Fibroblast of the conjunctiva (primary cell): ENCODE measurements at regions not wholly inside any gene's neighbourhood (a gene's known extent, or its start where the extent isn't known, plus 50 kb on each side); places are given as distances from the start of the nearest gene placed in this dataset.

ENCODE experiments used
- DNase-seq: peaks from one replicate; pipeline ENCODE4 v3.0.0-alpha.2; 2010; ENCODE audit warnings: low read depth

DNA sequence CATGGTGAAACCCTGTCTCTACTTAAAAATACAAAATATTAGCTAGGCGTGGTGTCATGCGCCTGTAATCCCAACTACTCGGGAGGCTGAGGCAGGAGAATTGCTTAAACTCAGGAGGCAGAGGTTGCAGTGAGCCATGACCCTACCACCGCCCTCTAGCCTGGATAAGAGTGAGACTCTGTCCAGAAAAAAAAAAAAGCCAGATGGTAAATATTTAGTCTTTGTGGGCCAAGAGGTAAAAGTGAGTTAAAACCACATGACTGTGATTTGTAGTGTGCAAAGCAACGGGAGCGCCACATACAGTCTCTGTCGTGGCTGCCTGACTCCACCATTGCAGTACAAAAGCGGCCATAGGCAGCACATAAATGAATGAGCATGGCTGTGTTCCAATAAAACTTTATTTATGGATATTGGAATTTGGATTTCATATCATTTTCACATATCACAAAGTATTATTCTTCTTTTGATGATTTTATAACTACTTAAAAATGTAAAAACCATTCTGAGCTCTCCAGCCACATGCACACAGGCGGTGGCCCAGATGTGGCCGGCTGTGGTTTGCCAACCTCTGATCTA is 51.8 kb upstream of the CASZ1 start:
- DNase-seq = no peak

DNA sequence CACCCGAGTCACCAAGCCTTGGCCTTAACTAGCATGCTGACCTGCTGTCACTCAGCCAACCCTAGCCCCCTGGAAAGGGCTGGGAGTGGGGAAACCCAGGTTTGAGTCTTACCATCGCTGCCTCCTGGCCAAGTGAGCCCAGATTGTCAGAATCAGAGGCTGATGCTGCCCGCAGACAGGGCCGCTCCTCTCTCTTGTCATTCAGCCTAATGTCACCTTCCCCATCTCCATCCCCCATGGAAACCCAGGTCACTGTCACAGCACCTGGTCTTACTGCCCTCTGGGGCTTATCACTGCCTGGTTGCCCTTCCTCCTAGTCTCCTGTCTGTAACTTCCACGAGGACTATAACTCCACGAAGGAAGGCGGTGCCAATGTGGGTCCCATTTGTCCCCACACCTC is 53.6 kb upstream of the CASZ1 start:
- DNase-seq = no peak

DNA sequence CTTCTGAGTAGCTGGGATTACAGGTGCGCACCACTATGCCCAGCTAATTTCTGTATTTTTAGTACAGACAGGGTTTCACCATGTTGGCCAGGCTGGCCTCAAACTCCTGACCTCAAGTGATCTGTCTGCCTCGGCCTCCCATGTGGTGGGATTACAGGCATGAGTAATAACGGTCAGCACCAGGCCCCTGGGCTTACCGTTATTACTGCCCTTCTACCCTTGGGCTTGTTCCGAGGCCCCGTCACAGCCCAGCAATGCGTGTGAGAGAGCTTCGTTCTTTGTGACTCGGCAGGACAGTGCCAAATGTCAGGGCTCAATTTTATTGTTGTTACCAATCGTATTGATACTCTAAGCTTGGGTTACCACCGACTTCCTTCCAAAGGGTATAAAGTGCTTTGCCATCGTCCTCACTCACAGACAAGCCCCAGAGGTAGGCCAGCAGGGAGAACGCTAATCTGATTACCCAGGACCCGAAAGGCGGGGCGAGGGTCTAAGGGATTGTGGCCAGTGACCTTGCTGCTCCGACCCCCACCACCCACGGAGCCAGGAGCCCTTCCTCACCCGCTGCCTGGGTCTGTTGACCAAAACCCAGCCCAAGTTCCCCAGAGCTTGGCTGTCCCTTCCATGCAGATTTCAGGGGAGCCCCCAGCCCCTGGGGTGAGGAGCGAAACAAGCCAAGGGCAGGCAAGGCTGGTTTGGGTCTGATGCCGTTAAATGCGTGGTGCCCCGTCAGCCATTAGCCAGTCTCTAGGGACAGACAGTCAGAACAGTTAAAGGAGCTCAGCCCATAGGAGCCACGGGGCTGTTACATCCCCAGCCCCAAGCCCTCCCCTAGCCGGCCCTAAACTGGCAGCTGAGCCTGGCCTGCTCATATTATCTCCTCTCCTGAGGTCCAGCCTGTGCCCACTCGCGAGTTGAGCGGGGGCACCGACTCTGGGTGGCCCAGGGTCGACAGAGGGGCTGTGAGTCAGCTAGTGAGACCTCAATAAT is 54.9 kb upstream of the CASZ1 start:
- DNase-seq = no peak

DNA sequence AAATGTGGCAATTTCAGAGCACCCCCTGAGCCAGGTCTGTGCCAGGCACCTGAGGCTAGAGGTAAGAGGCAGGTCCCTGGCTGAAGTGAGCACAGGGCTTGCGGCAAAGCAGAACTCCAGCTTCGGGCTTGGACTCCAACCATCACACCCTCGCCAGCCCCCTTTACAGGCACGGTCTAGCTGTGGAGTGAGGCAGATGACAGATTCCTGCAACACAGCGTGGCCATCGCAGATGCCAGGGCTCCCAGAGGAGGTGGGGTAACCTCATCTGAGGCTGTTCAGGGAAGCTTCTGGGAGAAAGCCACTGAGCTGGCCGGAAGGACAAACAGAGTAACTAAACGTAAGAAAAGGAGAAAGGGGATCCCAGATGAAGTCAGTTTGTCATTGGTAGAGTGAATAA is 55.6 kb upstream of the CASZ1 start:
- DNase-seq = no peak

DNA sequence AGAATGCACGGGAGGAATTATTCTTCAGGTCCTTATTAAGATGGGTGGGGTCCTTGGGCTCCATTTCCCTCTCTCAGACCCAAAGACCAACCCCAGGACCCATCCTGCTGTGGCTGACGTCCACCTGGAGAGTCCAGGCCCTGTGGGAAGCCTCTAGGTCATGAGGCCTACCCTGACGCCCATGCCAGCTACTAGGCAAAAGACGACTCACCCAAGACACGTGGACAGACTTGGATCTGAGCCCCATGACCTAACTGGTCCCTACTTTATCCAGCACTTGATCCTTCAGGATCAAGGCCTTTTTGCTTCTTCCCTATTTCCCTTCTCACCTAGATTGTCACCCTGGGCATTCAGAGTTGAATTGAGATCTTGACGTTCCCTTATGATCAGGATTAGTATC is 56.0 kb upstream of the CASZ1 start:
- DNase-seq = no peak

DNA sequence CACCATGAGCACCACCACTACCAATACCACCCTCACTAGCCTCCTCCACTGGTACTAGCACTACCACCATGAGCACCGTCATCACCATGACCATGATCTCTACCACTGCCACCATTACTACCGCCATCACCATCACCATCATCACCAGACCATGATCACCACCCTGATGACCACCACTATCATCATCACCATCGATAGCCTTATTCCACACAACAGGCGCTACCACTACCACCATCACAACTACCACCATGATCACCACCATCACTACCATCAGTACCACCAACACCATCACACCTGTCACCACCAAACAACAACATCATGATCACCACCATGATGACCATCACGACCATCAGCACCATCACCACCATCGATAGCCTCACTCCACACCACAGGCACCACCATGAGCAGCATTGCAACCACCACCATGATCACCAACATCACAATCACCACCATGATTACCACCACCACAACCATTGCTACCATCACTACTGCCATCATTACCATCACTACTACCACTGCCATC is 56.6 kb upstream of the CASZ1 start:
- DNase-seq = no peak

DNA sequence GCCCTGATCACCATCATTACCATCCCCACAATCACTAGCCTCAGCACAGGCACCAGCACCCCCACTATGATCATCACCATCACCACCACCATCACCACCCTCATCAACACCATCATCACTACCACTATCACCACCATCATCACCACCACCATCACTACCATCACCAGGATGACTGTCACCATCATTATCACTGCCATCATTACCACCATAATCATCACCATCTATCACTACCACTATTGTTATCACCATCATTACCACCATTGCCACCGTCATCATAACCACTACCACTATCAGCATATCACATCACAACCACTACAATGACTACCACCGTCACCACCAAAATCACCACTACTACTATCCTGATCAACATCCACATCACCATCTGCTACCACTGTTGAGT is 57.3 kb upstream of the CASZ1 start:
- no peak for DNase-seq

DNA sequence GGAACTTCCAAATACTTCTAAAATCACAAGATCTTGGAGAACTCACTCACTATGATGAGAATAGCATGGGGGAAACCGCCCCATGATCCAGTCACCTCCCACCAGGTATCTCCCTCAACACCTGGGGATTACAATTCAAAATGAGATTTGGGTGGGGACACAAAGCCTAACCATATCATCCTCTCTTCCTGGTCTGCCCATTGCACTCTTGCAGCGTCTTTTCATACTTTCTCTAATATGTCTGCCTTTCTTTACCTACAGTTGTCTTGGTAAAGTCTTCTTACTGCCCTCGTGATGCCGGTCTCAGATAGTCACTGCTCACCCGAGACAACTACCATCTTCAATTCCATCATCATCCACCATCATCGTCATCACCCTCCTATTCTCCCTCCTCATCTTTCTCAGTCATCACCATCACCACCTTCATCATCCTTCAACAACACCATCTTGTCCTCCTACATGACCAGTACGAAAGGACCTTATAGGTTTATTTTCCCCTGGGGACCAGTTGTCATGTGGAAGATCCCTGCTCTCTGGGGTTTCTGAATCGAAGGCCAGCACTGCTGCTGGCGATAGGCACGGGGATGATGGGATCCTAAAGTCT is 58.5 kb upstream of the CASZ1 start:
- no peak for DNase-seq

DNA sequence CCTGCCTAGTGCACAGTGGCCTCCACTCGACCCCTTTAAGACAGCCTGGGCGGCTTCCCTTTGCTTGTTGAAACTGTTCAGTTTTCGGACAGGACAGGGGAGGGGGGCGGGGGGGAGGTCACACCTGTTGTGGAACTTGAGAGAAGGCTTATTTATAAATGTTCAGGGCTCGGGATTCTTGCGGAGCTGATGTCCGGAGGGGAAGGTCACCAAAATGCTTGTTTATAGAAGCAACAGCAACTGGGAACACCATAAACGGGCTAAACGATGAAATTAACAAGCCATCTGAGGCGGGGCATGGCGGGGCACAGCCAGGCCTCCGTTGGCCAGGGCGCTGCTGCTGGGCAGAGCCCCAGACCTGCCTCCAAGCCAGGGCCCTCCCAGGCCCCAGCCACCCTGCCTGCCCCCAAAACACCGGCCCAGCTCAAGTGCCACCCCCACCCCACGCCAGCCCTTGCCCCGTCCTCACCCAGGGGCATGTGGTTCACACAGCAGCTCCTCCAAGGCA is 59.8 kb upstream of the CASZ1 start:
- no peak for DNase-seq

DNA sequence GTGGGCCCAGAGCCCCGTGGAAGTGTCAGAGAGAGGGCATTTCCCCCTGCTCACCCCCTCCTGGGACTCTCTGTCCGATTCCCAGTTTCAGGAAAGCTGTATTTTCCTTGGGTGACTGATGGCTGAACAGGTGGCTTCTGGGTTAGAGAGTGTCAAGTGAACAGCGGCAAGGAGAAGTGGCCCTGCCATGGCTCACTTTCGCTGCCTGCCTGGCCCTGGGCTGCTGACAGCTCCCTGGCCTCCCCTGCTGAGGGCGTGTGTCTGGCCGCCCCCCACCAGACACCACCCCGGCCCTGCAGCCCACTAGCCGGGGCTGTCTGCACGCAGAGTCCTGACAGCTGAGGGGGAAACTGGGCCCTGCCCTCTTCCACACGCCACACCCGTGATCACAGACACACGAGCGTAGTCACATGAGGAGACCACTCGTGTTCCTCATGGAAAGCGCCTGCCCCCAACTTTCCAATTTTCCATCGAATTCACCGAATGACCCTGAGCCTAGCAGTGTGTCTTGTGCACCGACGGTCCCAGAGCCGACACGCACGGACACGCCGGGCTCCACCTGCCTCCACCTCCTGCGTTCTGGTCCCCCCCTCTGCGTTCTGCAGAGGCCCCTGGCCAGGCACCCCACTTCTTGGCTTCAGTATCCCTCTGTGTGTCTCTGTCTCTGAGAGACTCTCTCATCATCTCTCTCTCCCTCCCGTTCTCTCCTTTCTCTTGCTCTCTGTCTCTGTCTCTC is 60.6 kb upstream of the CASZ1 start:
- DNase-seq = no peak

DNA sequence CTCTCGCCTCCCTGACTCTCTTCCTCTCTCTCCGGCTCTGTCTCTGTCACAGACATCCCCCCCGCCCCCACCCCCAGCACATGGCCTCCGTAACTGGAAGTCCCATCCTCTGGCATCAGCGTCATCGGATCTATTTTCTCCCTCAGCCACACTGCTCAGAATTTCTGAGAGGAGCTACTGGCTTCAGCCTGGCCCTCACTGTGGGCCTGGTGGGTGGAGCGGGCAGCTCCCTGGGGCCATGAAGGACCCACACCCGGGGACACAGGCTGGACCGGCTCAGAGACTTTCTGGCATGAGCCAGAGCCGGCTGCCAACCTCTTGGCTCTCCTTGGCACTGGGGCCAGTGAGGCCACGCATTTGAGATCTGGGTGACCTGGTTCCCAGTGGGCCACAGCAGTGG is 61.2 kb upstream of the CASZ1 start:
- DNase-seq = no peak

DNA sequence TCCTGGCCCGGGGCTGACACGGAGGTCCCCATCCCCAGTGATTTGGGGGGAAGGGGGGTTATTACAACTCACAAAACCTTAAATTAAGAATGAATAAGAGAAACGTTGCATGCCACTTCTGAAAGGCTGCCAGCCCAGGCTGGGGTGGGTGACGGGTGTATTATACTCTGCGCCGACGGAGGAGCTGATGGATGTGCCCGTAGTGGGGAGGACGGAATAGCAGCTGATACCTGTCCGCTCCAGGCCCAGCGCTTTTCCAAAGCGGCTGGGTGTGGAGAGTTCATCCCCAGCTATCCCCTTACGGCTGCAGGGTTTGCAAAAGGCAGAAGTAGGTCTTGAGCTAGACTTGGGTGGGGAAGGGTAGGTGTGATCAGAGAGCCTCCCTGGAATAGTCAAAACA is 63.8 kb upstream of the CASZ1 start:
- DNase-seq = no peak

DNA sequence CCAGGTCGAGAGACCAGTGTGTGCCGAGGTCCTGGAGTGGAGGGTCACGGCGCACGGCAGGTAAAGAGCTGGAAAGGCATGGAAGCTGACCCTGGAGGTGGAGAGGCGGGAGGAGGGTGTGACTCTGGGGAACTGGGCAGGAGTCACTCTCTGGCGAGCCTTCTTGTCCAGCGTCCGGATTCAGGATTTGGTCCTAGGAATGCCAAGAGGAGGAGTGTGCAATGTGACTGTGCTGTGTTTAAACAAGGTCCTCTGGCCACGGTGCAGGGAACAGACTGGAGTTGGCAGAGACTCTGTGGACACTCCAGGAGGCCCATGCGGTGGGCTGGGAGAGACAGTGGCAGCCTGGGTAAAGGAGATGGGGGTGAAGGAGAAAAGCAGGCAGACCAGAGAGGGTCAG is 64.2 kb upstream of the CASZ1 start:
- no peak for DNase-seq

DNA sequence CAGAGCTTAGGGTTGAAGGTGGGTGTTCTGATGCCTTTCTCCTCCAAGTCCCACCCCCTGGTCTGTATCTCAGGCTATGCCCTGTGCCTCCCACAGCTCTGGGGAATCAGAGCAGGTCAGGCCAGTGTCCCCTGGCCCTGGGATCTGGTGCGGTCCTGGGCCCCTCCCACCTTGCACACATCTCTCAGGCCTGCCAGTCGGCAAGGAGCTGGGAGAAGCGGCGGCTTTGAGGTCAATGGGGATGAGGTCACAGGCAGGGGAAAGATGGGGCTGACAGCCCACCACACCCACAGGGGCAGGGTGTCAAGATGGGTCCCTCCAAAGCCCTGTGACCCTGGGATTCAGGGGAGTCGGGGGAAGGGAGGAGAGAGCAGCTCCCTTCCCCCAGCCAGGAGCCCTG is 65.4 kb upstream of the CASZ1 start:
- DNase-seq = no peak

DNA sequence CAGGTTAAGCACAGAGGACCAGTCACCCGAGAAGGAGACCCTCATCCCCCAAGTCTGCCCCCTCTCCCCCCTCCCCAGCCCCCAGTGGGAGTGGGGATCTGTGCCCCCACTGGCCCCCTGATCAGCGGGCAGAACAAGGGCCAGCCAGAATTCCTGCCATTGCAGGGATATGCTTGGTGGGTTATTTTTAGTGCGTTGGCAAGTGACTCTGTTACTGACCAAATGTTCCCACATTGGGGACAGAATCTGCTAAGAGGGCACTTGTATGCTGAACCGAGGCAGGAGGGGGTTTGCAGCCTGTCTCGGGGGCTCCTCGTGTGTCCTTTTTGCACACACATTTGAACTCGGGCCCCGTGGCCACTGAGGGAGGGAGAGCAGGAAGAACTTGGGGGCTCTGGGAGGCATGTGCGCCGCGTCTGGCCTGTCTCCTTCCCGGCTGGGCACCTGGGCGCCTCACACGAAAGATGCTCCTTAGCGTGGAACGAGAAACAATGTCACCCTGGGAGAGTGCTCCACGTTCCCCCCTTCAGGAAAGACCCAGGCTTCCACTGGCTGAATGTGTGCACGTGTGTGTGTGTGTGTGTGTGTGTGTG is 66.4 kb upstream of the CASZ1 start:
- DNase-seq = no peak

DNA sequence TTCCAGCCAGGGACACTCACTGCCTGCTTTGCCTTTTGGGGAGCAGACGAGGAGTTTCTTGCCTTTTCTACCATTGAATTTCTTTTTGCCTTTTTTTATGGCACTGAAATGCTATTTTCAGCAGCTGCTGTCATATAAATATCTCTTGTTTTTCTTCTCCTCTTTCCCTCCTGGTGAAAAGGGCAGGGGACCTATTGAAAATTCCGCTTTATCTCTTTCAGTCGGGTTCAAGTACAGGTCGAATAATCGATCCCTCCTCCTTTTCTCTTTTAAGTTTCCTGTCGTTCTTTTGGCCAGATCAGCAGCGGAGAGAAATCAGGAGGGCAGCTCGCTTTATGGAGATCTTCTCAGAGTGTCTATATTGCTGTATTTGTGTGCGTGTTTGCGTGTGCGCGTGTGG is 67.4 kb upstream of the CASZ1 start:
- DNase-seq = no peak

DNA sequence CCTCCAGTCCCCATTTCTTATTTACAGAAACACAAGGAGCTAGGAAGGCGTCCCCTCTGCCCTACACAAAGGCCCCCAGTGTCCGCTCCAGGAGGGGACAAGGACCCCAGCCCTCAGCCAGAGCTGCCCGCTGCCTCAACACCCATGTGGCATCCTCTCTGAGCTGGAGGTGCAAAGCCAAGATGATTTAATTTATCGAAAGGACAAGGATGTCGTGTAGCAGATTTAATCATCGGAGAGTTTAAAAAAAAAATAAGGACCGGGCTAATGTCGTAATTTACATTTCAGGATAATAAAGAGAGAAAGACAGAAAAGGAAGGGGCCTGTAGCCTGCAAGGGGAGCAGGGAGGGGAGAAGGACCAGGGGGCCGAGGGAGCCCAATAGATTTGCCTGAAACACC is 68.3 kb upstream of the CASZ1 start:
- DNase-seq = no peak

DNA sequence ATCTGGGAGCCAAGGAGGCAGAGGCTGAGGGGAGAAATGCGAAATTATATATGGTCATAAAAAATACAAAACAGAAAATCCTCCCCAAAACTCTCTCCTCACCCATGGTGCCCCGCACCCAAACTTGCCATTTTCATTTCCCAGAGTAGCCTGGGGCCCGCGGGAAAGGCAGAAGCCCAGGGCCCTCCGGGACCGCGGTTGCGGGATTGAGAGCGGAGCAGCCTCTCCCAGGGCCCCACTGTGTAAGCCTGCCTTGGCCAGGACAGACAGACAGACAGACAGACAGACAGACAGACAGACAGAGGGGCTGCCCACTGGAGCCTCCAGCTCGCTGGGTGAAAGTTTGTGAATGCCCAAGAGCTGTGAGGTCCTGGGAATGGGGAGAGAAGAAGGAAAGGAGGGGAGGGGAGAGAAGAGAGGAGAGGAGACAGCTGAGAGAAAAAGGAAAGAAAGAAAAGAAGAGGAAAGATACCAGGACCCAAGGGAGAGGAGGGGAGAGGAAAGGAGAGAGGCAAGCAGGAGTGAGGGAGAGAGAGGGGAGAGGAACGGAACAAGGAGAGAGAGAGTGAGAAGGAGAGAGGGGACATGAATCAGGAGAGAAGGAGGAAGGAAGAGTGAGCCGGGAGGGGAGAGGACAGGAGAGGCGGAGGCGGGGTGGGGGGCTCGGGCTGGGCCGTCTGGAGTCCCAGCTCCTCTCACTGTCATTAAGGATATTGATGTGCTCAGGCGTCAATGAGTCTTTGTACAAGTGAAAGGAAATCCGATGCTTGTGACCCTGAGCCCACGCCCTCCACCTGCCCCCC is 69.3 kb upstream of the CASZ1 start:
- DNase-seq = no peak

DNA sequence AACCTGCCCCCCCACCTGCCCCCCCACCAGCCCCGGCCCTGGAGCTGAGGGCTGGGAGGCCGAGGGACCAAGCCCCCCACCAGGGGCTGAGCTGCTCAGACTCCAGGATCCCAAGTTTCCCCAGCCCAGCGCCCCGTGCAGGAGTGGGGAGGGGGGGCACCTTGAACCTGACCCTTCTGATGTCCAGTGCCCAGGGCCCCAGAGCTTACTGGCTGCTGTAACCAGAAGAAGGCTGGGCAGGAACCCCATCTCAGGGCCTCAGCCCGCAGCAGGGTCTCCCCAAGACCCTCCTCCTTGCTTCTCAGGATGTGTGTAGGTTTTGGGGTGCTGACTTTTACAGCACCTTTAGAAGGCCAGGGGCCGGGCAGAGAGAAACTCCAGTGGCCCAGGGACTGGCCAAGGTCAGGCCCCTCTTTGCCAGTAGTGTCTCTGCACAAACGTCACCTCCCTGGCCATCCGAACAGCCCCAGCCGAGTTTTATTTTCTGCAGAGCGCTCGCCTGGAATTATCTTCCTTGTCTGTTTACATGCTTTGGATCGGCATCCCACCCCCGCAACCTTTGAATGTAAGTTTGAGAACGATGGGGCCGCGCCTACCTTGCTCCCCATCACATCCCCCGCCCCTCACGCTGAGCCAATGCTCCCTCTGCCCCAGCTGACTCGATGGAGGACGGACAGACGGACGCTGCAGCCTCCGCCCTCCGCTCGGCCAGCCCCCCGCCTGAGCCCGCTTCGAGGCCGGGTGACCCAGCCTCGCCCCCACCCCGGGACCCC is 70.1 kb upstream of the CASZ1 start:
- no peak for DNase-seq

DNA sequence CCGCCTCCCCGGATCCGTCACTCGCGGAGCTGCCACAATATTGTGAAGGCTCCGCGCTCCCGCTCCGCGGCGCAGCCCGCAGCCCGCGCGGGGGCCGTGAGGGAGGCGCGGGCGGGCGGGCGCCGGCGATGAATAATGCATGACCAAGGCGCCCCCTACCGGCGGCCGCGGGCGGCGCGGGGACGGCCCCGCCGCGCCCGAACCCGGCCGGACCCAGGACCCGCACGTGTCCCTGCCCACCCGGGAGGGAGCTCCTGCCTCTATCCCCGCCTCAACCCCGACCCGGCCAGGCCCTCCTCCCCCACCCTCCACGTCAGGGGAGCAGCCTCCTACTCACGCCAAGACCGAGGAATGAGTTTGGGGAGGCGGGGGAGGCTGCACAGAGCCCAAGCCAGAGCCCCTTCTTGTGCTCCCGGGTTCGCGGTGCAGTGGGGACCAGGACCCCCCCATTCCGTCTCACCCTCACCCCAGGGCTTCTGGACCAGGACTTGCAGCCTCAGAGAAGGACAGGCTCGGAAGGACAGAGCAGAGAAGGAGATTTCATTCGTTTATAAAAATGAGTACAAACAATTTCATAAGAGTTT is 70.8 kb upstream of the CASZ1 start:
- no peak for DNase-seq
